ENCODE measurements at regions not wholly inside any gene's neighbourhood (a gene's known extent, or its start where the extent isn't known, plus 50 kb on each side); places are given as distances from the start of the nearest gene placed in this dataset.

- DNase-seq (ENCODE audit: low read depth) = no peak
Observed at GRCh38 chr2:215601526-215601925, 165.7 kb upstream of the FN1 start.

- DNase-seq (ENCODE audit: low read depth) = no peak
Observed at GRCh38 chr2:215598376-215598975, 162.6 kb upstream of the FN1 start.

GRCh38 chr2:215597577-215597976 is 161.7 kb upstream of the FN1 start:
- DNase-seq (ENCODE audit: low read depth) = no peak

- DNase-seq (ENCODE audit: low read depth) = no peak
Observed at GRCh38 chr2:215594766-215595165, 158.9 kb upstream of the FN1 start.

- no peak for DNase-seq (ENCODE audit: low read depth)
Observed at GRCh38 chr2:215590010-215590745, 154.3 kb upstream of the FN1 start.

- DNase-seq (ENCODE audit: low read depth) = no peak
Observed at GRCh38 chr2:215583881-215584280, 148.0 kb upstream of the FN1 start.

GRCh38 chr2:215579809-215580208 is 143.9 kb upstream of the FN1 start:
- DNase-seq (ENCODE audit: low read depth) = no peak

GRCh38 chr2:215577356-215577755 is 141.5 kb upstream of the FN1 start:
- DNase-seq (ENCODE audit: low read depth) = no peak

- DNase-seq (ENCODE audit: low read depth) = no peak
Observed at GRCh38 chr2:215576572-215576971, 140.7 kb upstream of the FN1 start.

- no peak for DNase-seq (ENCODE audit: low read depth)
Observed at GRCh38 chr2:215573496-215573895, 137.6 kb upstream of the FN1 start.

- DNase-seq (ENCODE audit: low read depth) = no peak
Observed at GRCh38 chr2:215572341-215572848, 136.5 kb upstream of the FN1 start.

- DNase-seq (ENCODE audit: low read depth) = no peak
Observed at GRCh38 chr2:215571689-215572088, 135.8 kb upstream of the FN1 start.

GRCh38 chr2:215567504-215567903 is 131.6 kb upstream of the FN1 start:
- DNase-seq (ENCODE audit: low read depth) = no peak

- no peak for DNase-seq (ENCODE audit: low read depth)
Observed at GRCh38 chr2:215565897-215566296, 130.0 kb upstream of the FN1 start.

GRCh38 chr2:215557701-215558100 is 121.8 kb upstream of the FN1 start:
- DNase-seq (ENCODE audit: low read depth) = no peak

GRCh38 chr2:215556979-215557378 is 121.1 kb upstream of the FN1 start:
- DNase-seq (ENCODE audit: low read depth) = no peak

- DNase-seq (ENCODE audit: low read depth) = no peak
Observed at GRCh38 chr2:215554689-215555498, 119.0 kb upstream of the FN1 start.

GRCh38 chr2:215553946-215554345 is 118.1 kb upstream of the FN1 start:
- no peak for DNase-seq (ENCODE audit: low read depth)

GRCh38 chr2:215552144-215552580 is 116.3 kb upstream of the FN1 start:
- DNase-seq (ENCODE audit: low read depth) = no peak

GRCh38 chr2:215550331-215550730 is 114.5 kb upstream of the FN1 start:
- DNase-seq (ENCODE audit: low read depth) = no peak

- no peak for DNase-seq (ENCODE audit: low read depth)
Observed at GRCh38 chr2:215548714-215549113, 112.8 kb upstream of the FN1 start.

GRCh38 chr2:215542690-215543089 is 106.8 kb upstream of the FN1 start:
- no peak for DNase-seq (ENCODE audit: low read depth)

- DNase-seq (ENCODE audit: low read depth) = no peak
Observed at GRCh38 chr2:215540658-215541057, 104.8 kb upstream of the FN1 start.
